GM23248 (cell line): ENCODE measurements at regions not wholly inside any gene's neighbourhood (a gene's known extent, or its start where the extent isn't known, plus 50 kb on each side); places are given as distances from the start of the nearest gene placed in this dataset.

Experiments
- EZH2 ChIP-seq: fragments of 200-600 bp; sonication (generic); IDR thresholded peaks from 2 replicates; pipeline ENCODE4 v1.6.1; 2018; ENCODE audit warnings: antibody characterized with exemption, mild to moderate bottlenecking; ENCODE audit not compliant: insufficient read depth, poor library complexity, severe bottlenecking
- EZH2phosphoT487 ChIP-seq: fragments of 200-600 bp; sonication (generic); IDR thresholded peaks from 2 replicates; pipeline ENCODE4 v1.6.1; 2018; ENCODE audit warnings: antibody characterized with exemption, moderate library complexity, mild to moderate bottlenecking, low read depth; ENCODE audit not compliant: insufficient read depth

DNA sequence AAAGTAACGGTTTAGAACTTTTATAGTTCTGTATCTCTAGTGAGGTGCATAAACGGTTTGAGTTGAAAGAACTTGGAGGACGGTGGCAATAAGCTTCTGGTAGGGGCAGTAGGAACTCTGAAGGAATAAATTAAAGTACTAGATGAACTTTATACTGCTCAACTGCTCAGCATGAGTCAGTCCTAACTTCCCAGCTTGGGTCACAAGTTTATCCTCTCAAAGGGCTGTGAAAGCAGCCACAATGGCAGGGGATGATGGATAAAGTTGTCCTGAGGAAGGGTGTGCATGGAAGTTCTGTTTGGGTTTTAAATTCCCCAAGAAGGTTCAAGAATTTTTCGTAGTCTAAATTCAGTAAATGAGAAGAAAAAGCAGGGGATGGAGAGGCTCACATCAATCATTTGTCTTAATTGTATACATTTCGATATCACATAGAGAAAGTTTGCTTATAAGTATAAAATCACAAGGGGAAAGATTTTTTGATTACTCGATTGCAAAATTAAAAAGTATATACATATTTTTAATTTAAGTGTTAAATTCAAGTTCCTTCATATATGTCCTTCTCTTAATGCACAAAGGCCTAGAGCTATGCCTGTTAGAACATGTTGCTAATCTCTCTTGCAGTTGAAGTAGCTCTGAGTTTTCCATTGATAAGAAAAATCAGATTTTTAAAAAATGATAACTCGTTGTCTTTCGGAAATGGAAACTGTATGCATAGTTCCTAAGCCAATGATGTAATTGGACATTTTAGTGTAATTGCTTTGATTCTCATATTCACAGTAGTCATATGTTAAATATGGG is 55.3 kb upstream of the JAG1 start:
- TF ChIP-seq EZH2 (no peak), EZH2phosphoT487 (no peak)
